Natural killer cell treated with Interleukin-12 subunit alpha and Interleukin-12 subunit beta and Interleukin-15 and Interleukin-18, amount 100 ng/mL, for 72 hours (primary cell): ENCODE measurements at regions not wholly inside any gene's neighbourhood (a gene's known extent, or its start where the extent isn't known, plus 50 kb on each side); places are given as distances from the start of the nearest gene placed in this dataset.

Experiments
- ATAC-seq, 2 donors: fragments of 150-1000 bp; cut with Tn5 transposase in 1 of 2; sonication (Bioruptor Pico), chemical (Tn5 transposase) in 1 of 2; 2 replicates each; pipeline ENCODE4 v1.10.0; 2021
- DNase-seq: peaks from one replicate; pipeline ENCODE4 v3.0.0; 2022; ENCODE audit warnings: low spot score
- H3K27ac Mint-ChIP-seq, 2 donors: 1 replicate in 1 of 2; 2 replicates in 1 of 2; pipeline ENCODE4 v1.8.0; 2022; ENCODE audit warnings: mixed read lengths in 2 of 2, mild to moderate bottlenecking in 1 of 2, moderate library complexity in 1 of 2
- H3K27me3 Mint-ChIP-seq, 2 donors: 1 replicate in 1 of 2; 2 replicates in 1 of 2; pipeline ENCODE4 v1.8.0; 2022; ENCODE audit warnings: mixed read lengths in 2 of 2
- H3K36me3 Mint-ChIP-seq: one replicate; pipeline ENCODE4 v1.8.0; 2022; ENCODE audit warnings: mixed read lengths
- H3K4me1 Mint-ChIP-seq, 2 donors: 1 replicate in 1 of 2; 2 replicates in 1 of 2; pipeline ENCODE4 v1.8.0; 2022; ENCODE audit warnings: low read depth in 2 of 2, mixed read lengths in 2 of 2, mild to moderate bottlenecking in 1 of 2
- H3K4me3 Mint-ChIP-seq: one replicate; pipeline ENCODE4 v1.8.0; 2022; ENCODE audit warnings: mixed read lengths
- H3K9me3 Mint-ChIP-seq: 2 replicates; pipeline ENCODE4 v1.8.0; 2022; ENCODE audit warnings: mixed read lengths

GRCh38 chr5:30626557-30626956, 566.9 kb upstream of the CDH6 start:
- ATAC-seq (no peak), DNase-seq (no peak)
- Mint-ChIP-seq H3K9me3 (peaks cover 10% of the 10 kb centered on the region), H3K4me3 (no peak overlapping the region), H3K27ac (no peak overlapping the region), H3K4me1 (no peaks in the 10 kb centered on the region), H3K36me3 (peaks cover 4% of the 10 kb centered on the region), H3K27me3 (no peaks in the 10 kb centered on the region)

- H3K27me3 Mint-ChIP-seq = no peaks in the 10 kb centered on the region
- DNase-seq (no peak), ATAC-seq (no peak)
- no peaks in the 10 kb centered on the region for H3K4me1 Mint-ChIP-seq
- H3K36me3 Mint-ChIP-seq = peaks cover 18% of the 10 kb centered on the region
- H3K27ac Mint-ChIP-seq = no peak overlapping the region
- no peak overlapping the region for H3K4me3 Mint-ChIP-seq
- peaks cover 22% of the 10 kb centered on the region for H3K9me3 Mint-ChIP-seq
These were observed 572.9 kb upstream of the CDH6 start for GRCh38 chr5:30620481-30621085.

- Mint-ChIP-seq H3K36me3 (peaks cover 11% of the 10 kb centered on the region), H3K4me3 (no peak overlapping the region), H3K27ac (no peak overlapping the region), H3K4me1 (no peaks in the 10 kb centered on the region), H3K27me3 (no peaks in the 10 kb centered on the region), H3K9me3 (peaks cover 11% of the 10 kb centered on the region)
- DNase-seq (no peak), ATAC-seq (no peak)
These were observed 585.0 kb upstream of the CDH6 start for GRCh38 chr5:30608501-30608900.

GRCh38 chr5:30607301-30607894, 586.1 kb upstream of the CDH6 start:
- no peak overlapping the region for H3K4me3 Mint-ChIP-seq
- peaks cover 13% of the 10 kb centered on the region for H3K9me3 Mint-ChIP-seq
- ATAC-seq (no peak), DNase-seq (no peak)
- no peak overlapping the region for H3K27ac Mint-ChIP-seq
- peaks cover 9% of the 10 kb centered on the region for H3K36me3 Mint-ChIP-seq
- no peaks in the 10 kb centered on the region for H3K4me1 Mint-ChIP-seq
- H3K27me3 Mint-ChIP-seq = no peaks in the 10 kb centered on the region

GRCh38 chr5:30605693-30606268, 587.7 kb upstream of the CDH6 start:
- peaks cover 14% of the 10 kb centered on the region for H3K9me3 Mint-ChIP-seq
- no peak overlapping the region for H3K4me3 Mint-ChIP-seq
- H3K27ac Mint-ChIP-seq = no peak overlapping the region
- peaks cover 9% of the 10 kb centered on the region for H3K36me3 Mint-ChIP-seq
- no peaks in the 10 kb centered on the region for H3K4me1 Mint-ChIP-seq
- ATAC-seq (no peak), DNase-seq (no peak)
- H3K27me3 Mint-ChIP-seq = no peaks in the 10 kb centered on the region

GRCh38 chr5:30604648-30605262, 588.7 kb upstream of the CDH6 start:
- no peak for ATAC-seq
- Mint-ChIP-seq H3K36me3 (peaks cover 9% of the 10 kb centered on the region), H3K27ac (no peak overlapping the region), H3K9me3 (peaks cover 16% of the 10 kb centered on the region), H3K4me3 (no peak overlapping the region), H3K4me1 (no peaks in the 10 kb centered on the region), H3K27me3 (no peaks in the 10 kb centered on the region)
- no peak for DNase-seq

- no peak for DNase-seq
- no peak overlapping the region for H3K27ac Mint-ChIP-seq
- ATAC-seq = no peak
- peaks cover 15% of the 10 kb centered on the region for H3K36me3 Mint-ChIP-seq
- no peaks in the 10 kb centered on the region for H3K27me3 Mint-ChIP-seq
- no peak overlapping the region for H3K4me3 Mint-ChIP-seq
- H3K4me1 Mint-ChIP-seq = no peaks in the 10 kb centered on the region
- H3K9me3 Mint-ChIP-seq = peaks cover 23% of the 10 kb centered on the region
These were observed 592.6 kb upstream of the CDH6 start for GRCh38 chr5:30600892-30601291.

DNA sequence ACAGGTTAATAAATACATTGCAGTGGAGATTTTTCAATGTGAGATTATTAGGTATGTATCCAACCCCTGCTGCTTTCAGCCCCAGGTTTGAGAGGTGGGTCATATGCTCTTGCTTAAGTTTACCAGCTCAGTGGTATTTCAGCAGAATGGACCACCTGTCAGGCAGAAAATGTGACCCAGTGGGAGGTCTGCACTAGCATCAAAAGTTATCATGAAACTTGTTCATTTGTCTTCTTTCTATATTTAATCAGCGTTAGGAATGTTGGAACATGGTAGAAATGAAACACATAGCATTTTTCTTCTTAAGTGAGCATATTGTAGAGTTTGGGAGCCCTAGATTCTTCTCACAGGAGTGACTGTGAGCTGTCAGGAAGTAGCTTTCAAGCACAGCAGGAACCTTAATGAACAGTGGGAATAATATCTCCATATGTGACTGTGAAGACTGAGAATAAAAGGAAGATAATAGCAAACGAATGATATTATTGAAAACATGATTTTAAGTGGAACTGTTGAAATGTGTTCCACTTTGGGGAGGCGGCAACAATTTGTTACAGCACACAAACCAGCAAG, 596.9 kb upstream of the CDH6 start:
- H3K9me3 Mint-ChIP-seq = peaks cover 29% of the 10 kb centered on the region
- H3K4me1 Mint-ChIP-seq = no peaks in the 10 kb centered on the region
- no peak overlapping the region for H3K4me3 Mint-ChIP-seq
- H3K27ac Mint-ChIP-seq = no peak overlapping the region
- DNase-seq (no peak), ATAC-seq (no peak)
- no peaks in the 10 kb centered on the region for H3K27me3 Mint-ChIP-seq
- H3K36me3 Mint-ChIP-seq = peaks cover 6% of the 10 kb centered on the region

DNA sequence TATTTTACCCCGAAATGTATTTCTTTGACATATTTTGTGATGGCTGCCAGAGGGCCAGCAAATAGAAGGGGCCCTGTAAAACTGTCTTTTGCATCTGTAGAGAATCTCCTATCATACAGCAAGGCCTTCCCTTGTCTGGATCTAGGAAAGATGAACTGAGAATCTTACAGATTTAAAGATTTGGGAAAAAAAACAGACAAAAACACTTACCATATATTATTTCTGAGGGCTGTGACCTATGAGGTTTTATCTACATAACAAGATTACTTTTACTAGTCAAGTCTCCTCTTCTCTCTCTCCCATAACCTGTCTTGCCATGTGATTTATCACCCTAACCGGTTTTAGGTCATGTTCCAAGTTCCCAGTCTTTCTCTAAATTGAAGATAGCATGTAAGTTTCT, 599.2 kb upstream of the CDH6 start:
- Mint-ChIP-seq H3K4me3 (no peak overlapping the region), H3K27me3 (no peaks in the 10 kb centered on the region), H3K36me3 (peaks cover 6% of the 10 kb centered on the region), H3K9me3 (peaks cover 21% of the 10 kb centered on the region), H3K27ac (no peak overlapping the region), H3K4me1 (no peaks in the 10 kb centered on the region)
- no peak for ATAC-seq
- DNase-seq = no peak

DNA sequence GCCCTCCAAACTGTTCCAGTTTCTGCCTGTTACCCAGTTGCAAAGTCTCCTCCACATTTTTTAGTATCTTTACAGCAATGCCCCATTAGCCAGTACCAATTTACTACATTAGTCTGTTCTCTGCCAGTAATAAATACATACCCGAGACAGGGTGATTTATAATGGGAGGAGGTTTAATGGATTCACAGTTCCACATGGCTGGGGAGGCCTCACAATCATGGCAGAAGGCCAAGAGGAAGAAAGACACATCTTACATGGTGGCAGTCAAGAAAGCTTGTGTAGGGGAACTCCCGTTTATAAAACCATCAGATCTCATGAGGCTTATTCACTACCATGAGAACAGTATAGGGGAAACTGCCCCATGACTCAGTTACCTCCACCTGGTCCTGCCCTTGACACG, 600.7 kb upstream of the CDH6 start:
- H3K4me1 Mint-ChIP-seq = no peaks in the 10 kb centered on the region
- DNase-seq (no peak), ATAC-seq (no peak)
- no peaks in the 10 kb centered on the region for H3K27me3 Mint-ChIP-seq
- no peak overlapping the region for H3K27ac Mint-ChIP-seq
- peaks cover 15% of the 10 kb centered on the region for H3K9me3 Mint-ChIP-seq
- H3K36me3 Mint-ChIP-seq = no peaks in the 10 kb centered on the region
- no peak overlapping the region for H3K4me3 Mint-ChIP-seq

GRCh38 chr5:30581198-30581935, 612.1 kb upstream of the CDH6 start:
- Mint-ChIP-seq H3K27ac (no peak overlapping the region), H3K27me3 (no peaks in the 10 kb centered on the region), H3K9me3 (peaks cover 8% of the 10 kb centered on the region), H3K4me3 (no peak overlapping the region), H3K36me3 (no peaks in the 10 kb centered on the region), H3K4me1 (no peaks in the 10 kb centered on the region)
- no peak for DNase-seq
- no peak for ATAC-seq

DNA sequence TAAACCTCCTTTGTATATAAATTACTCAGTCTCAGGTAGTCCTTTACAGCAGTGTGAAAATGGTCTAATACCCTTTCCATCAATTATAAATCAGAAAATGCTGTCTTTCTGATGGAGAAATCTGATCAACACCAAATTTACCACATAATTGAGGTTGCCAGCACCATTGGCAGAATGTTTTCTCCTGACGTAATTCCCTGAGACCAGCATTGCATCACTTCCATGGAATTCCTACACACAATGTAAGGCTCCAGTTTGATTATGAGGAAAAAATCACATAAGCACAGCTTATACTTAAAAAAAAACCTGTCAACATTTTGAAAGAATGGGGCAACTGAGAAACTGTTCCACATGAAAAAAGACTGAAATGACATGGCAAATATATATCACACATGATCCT, 618.7 kb upstream of the CDH6 start:
- Mint-ChIP-seq H3K36me3 (no peaks in the 10 kb centered on the region), H3K9me3 (peaks cover 16% of the 10 kb centered on the region), H3K4me1 (no peaks in the 10 kb centered on the region), H3K27ac (no peak overlapping the region), H3K27me3 (no peaks in the 10 kb centered on the region), H3K4me3 (no peak overlapping the region)
- DNase-seq (no peak), ATAC-seq (no peak)

- DNase-seq (no peak), ATAC-seq (no peak)
- H3K4me1 Mint-ChIP-seq = no peaks in the 10 kb centered on the region
- no peak overlapping the region for H3K27ac Mint-ChIP-seq
- H3K4me3 Mint-ChIP-seq = no peak overlapping the region
- peaks cover 24% of the 10 kb centered on the region for H3K9me3 Mint-ChIP-seq
- H3K36me3 Mint-ChIP-seq = peaks cover 6% of the 10 kb centered on the region
- no peaks in the 10 kb centered on the region for H3K27me3 Mint-ChIP-seq
These were observed 621.2 kb upstream of the CDH6 start for GRCh38 chr5:30572279-30572678.

- Mint-ChIP-seq H3K4me1 (no peaks in the 10 kb centered on the region), H3K27me3 (no peaks in the 10 kb centered on the region), H3K27ac (no peak overlapping the region), H3K9me3 (peaks cover 7% of the 10 kb centered on the region), H3K4me3 (no peak overlapping the region), H3K36me3 (no peaks in the 10 kb centered on the region)
- no peak for ATAC-seq
- DNase-seq = no peak
These were observed 631.7 kb upstream of the CDH6 start for GRCh38 chr5:30561771-30562170.
